ENCODE measurements at regions not wholly inside any gene's neighbourhood (a gene's known extent, or its start where the extent isn't known, plus 50 kb on each side); places are given as distances from the start of the nearest gene placed in this dataset.

DNA sequence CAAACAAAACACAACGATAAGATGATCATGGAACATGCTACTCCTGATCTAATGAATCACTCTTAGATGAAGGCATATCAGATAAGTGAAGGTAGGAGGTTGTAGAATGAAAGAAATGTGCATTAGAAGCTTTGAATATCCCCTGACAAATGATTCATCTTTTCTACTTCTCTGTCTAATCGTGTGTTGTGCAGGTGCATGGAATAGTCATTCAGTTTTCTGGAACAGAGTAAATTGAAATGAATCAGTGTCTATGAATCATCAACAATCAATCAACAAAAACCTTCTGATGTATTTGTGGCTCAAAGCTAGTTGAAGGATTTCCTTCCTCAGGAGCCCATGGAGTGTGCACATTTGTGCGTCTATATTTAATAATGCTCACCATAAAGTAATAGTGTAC lies 1290.4 kb upstream of the PCDH20 start:
- TF ChIP-seq, protein P1, sequence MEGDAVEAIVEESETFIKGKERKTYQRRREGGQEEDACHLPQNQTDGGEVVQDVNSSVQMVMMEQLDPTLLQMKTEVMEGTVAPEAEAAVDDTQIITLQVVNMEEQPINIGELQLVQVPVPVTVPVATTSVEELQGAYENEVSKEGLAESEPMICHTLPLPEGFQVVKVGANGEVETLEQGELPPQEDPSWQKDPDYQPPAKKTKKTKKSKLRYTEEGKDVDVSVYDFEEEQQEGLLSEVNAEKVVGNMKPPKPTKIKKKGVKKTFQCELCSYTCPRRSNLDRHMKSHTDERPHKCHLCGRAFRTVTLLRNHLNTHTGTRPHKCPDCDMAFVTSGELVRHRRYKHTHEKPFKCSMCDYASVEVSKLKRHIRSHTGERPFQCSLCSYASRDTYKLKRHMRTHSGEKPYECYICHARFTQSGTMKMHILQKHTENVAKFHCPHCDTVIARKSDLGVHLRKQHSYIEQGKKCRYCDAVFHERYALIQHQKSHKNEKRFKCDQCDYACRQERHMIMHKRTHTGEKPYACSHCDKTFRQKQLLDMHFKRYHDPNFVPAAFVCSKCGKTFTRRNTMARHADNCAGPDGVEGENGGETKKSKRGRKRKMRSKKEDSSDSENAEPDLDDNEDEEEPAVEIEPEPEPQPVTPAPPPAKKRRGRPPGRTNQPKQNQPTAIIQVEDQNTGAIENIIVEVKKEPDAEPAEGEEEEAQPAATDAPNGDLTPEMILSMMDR (IDR thresholded peaks at IDR 0.05; ENCODE audit: low read depth, low read length), result no peak
- no peak for DNase-seq (ENCODE audit: extremely low read depth, low read depth)

DNA sequence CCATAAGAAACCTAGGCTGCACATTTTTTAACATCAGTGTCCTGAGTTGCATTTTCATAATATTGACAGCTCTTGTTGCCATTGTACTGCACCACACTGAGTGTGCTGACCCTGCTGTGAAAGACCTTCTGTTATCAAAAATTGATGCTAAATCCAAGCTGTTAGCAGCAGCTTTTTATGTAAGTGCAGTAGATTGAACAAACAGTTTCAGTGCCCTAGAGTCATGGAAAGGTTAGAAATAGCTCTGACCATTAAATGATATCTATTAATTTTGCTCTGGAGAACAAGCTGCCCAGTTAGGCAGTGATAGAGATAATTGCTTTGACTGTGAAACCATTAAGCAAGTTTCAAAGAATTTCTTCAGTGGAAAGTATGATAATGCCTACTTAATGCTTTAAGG lies 1289.2 kb upstream of the PCDH20 start:
- TF ChIP-seq, protein P1 (IDR thresholded peaks at IDR 0.05; ENCODE audit: low read depth, low read length), result no peak
- no peak for DNase-seq (ENCODE audit: extremely low read depth, low read depth)

DNA sequence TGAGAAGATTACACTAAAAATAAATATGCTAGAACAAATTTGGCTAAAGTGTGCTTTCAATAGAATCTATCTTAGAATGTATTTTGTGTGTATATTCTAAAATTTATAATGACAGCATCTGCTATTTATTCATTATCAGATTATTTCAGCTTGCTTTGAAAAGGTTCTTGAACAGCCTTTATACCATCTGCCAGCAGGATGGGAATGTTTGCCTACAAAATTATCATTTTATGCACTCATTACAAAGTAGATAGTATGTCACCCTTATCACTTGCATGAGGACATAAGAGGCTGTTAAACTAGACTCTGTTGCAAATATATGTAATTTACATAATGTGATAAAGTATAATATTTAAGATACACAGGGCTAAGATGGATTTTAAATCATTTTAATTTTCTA lies 1286.9 kb upstream of the PCDH20 start:
- no peak for DNase-seq (ENCODE audit: extremely low read depth, low read depth)

DNA sequence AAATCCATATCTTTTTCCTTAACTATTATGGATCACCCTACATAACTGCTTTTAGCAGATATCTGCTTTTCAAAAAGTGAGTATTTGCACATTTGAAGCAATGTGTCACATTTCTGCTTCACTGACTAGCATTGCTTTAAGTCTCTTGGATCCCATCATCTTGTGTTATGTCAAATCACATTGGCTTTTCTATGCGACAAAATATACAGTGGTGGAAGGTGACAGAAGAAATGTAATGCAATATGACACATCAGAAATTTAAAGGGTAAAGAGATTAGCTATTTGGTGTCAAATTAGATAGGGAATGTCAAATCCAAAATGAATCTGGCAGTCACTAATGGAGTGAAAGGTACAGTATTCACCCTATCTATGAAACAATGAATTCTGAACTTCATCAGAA lies 1282.1 kb upstream of the PCDH20 start:
- DNase-seq (ENCODE audit: extremely low read depth, low read depth), result no peak

More for the DNA sequence above, 1286.9 kb upstream of the PCDH20 start:
- TF ChIP-seq, protein P1 (IDR thresholded peaks at IDR 0.05; ENCODE audit: low read depth, low read length), result no peak

DNA sequence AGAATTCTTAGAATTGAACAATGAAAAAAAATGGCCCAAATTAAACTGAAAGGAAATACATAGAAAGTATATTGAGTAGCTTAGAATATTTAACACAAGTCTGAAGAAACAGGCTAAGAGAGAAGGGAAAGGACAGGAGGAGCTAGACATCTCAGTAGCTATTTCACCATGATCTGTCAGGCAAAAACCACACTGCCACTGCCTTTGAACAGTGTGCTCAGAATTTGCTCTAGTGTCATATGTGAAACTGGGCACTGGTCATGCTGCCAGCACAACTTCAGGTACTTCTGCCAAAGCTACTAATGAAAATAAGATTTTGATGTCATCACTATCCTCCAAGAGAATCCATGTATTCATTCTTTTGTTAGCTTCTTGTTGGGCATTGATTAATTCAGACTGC lies 1280.8 kb upstream of the PCDH20 start:
- TF ChIP-seq, protein P1 (IDR thresholded peaks at IDR 0.05; ENCODE audit: low read depth, low read length), result no peak
- DNase-seq (ENCODE audit: extremely low read depth, low read depth), result no peak

More for the DNA sequence above, 1282.1 kb upstream of the PCDH20 start:
- TF ChIP-seq, protein P1 (IDR thresholded peaks at IDR 0.05; ENCODE audit: low read depth, low read length), result no peak

DNA sequence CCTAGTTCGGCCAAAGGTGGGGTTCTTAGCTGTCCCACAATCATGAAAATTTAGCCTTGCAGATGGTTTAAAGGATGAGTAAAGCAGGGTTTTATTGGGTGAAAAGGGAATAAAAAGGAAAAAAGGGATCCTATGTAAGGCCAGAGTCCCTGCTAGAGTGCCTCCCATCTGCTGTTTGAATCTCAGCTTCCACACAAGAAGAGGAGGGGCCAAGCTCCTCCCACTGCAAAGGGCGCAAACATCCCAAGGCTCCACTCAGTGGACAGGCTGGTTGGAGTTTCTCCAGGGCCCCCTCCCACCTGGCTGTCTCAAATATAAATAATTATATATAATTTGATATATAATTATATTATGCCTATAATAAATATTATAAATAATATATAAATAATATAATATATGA lies 1272.1 kb upstream of the PCDH20 start:
- DNase-seq (ENCODE audit: extremely low read depth, low read depth), result no peak

DNA sequence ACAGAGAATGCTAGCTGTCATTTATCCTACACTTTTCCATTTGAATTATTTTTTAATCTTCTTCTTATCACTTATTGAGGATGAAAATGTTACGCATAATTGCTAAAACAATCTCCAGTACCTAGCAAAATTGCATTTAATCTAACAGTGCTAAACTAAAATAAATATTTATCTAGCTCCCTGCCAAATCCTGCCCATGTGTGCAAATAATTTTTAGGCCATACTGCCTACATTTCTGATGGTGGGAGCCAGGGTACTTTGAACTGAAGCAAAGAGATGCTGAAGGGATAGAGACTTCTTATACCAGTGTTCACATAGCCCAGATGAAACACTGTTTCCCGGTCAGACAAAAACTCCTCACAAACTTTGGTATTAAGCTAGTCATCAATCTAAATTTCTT lies 1268.7 kb upstream of the PCDH20 start:
- TF ChIP-seq, protein P1 (IDR thresholded peaks at IDR 0.05; ENCODE audit: low read depth, low read length), result no peak
- no peak for DNase-seq (ENCODE audit: extremely low read depth, low read depth)

More for the DNA sequence above, 1272.1 kb upstream of the PCDH20 start:
- TF ChIP-seq, protein P1 (IDR thresholded peaks at IDR 0.05; ENCODE audit: low read depth, low read length), result no peak

All from AG09319 (cell line).